ENCODE measurements at regions not wholly inside any gene's neighbourhood (a gene's known extent, or its start where the extent isn't known, plus 50 kb on each side); places are given as distances from the start of the nearest gene placed in this dataset.

DNA sequence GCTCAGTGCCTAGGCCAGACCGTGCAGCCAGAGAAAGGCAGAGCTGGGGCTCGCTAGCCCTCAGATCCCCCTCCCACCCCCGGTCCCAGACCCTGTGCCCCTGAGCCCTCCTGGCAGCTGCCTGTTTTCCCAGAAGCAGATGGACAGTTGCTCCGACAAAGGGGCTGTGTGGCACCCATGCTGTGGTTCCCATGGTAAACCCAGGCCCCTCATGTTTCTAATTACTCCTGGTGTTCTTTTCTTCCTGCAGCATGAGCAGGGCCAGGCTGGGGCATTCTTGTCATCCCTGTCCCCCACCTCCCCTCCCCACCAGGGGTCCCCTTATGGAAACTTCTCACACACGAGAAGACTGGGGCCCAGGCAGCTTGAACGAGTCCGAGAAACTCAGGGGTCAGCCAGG, 269.6 kb downstream of the HAUS1 start:
- TF ChIP-seq ZNF341 (tag by site-specific recombination; IDR thresholded peaks at IDR 0.05; ENCODE audit: low read depth): no peak
- TF ChIP-seq ZSCAN16 (tag by site-specific recombination; IDR thresholded peaks at IDR 0.05): no peak
- no peak for TF ChIP-seq BCL11A (tag by site-specific recombination; IDR thresholded peaks at IDR 0.05; ENCODE audit: low read depth)
- TF ChIP-seq HOXA7 (CRISPR knock-in tag; IDR thresholded peaks at IDR 0.05; ENCODE audit: borderline replicate concordance): no peak
- no peak overlapping the region for H3K27ac ChIP-seq (ENCODE audit: extremely low read depth, low read depth, low read length)
- H3K36me3 ChIP-seq (ENCODE audit: control insufficient read depth in 2 of 2, insufficient read depth in 1 of 2, low read length in 2 of 2): no peaks in the 10 kb centered on the region
- POLR2A ChIA-PET: no interaction called here
- H3K9me3 ChIP-seq (ENCODE audit: control insufficient read depth, insufficient read depth, low read depth, low read length): no peaks in the 10 kb centered on the region
- CTCF ChIA-PET: interaction anchor here (0.6 kb wide), 1 partner anchor 239 kb away, joined by 3 read pairs; no protein-coding TSS in a partner anchor
- no peaks in the 10 kb centered on the region for H3K4me1 ChIP-seq (ENCODE audit: control insufficient read depth, insufficient read depth, low read length)
- no peak overlapping the region for H3K4me3 ChIP-seq (ENCODE audit: low read depth, low read length)

DNA sequence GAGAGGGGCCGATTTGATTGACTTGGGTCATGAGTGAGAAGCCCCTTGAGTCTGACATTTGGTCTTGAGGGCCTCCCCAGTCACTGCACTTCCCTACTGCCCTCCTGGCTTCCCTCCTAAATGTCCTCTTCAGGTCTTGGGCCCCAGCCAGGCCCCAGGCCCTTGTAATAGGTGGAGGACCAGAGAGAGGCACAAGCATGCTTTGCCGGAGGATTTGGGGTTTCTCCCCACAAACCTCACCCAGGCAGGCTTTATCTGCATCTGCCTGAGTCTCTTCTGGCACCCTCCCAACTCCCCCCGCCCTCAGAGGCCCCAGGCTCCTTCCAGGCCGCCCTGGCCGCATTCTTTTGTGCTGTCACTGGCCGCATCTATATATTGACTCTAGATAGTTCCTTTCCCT, 270.7 kb downstream of the HAUS1 start:
- no peaks in the 10 kb centered on the region for H3K36me3 ChIP-seq (ENCODE audit: control insufficient read depth in 2 of 2, insufficient read depth in 1 of 2, low read length in 2 of 2)
- ChIA-PET POLR2A (no interaction called here), CTCF (no interaction called here)
- no peak for TF ChIP-seq ZFP37 (tag by site-specific recombination; IDR thresholded peaks at IDR 0.05)
- TF ChIP-seq SP3 (tag by site-specific recombination; IDR thresholded peaks at IDR 0.05): no peak
- TF ChIP-seq, protein P1, sequence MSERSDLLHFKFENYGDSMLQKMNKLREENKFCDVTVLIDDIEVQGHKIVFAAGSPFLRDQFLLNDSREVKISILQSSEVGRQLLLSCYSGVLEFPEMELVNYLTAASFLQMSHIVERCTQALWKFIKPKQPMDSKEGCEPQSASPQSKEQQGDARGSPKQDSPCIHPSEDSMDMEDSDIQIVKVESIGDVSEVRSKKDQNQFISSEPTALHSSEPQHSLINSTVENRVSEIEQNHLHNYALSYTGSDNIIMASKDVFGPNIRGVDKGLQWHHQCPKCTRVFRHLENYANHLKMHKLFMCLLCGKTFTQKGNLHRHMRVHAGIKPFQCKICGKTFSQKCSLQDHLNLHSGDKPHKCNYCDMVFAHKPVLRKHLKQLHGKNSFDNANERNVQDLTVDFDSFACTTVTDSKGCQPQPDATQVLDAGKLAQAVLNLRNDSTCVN (tag by site-specific recombination; optimal IDR thresholded peaks at IDR 0.05): no peak
- TF ChIP-seq ZNF266 (tag by site-specific recombination; IDR thresholded peaks at IDR 0.05; ENCODE audit: low read depth): no peak
- no peak for TF ChIP-seq ZNF223 (tag by site-specific recombination; IDR thresholded peaks at IDR 0.05)
- TF ChIP-seq, protein P2, sequence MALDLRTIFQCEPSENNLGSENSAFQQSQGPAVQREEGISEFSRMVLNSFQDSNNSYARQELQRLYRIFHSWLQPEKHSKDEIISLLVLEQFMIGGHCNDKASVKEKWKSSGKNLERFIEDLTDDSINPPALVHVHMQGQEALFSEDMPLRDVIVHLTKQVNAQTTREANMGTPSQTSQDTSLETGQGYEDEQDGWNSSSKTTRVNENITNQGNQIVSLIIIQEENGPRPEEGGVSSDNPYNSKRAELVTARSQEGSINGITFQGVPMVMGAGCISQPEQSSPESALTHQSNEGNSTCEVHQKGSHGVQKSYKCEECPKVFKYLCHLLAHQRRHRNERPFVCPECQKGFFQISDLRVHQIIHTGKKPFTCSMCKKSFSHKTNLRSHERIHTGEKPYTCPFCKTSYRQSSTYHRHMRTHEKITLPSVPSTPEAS (tag by site-specific recombination; IDR thresholded peaks at IDR 0.05): no peak
- no peak for TF ChIP-seq ZBTB21 (tag by site-specific recombination; IDR thresholded peaks at IDR 0.05)
- no peak for TF ChIP-seq SP2 (tag by site-specific recombination; IDR thresholded peaks at IDR 0.05)
- TF ChIP-seq ZNF366 (tag by site-specific recombination; conservative IDR thresholded peaks at IDR 0.05): no peak
- no peak for TF ChIP-seq OVOL3 (tag by site-specific recombination; IDR thresholded peaks at IDR 0.05)
- TF ChIP-seq ZNF292 (tag by site-specific recombination; IDR thresholded peaks at IDR 0.05; ENCODE audit: borderline replicate concordance, low read depth): no peak
- no peak for TF ChIP-seq ZNF623 (tag by site-specific recombination; IDR thresholded peaks at IDR 0.05)
- TF ChIP-seq, protein P3, sequence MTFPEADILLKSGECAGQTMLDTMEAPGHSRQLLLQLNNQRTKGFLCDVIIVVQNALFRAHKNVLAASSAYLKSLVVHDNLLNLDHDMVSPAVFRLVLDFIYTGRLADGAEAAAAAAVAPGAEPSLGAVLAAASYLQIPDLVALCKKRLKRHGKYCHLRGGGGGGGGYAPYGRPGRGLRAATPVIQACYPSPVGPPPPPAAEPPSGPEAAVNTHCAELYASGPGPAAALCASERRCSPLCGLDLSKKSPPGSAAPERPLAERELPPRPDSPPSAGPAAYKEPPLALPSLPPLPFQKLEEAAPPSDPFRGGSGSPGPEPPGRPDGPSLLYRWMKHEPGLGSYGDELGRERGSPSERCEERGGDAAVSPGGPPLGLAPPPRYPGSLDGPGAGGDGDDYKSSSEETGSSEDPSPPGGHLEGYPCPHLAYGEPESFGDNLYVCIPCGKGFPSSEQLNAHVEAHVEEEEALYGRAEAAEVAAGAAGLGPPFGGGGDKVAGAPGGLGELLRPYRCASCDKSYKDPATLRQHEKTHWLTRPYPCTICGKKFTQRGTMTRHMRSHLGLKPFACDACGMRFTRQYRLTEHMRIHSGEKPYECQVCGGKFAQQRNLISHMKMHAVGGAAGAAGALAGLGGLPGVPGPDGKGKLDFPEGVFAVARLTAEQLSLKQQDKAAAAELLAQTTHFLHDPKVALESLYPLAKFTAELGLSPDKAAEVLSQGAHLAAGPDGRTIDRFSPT (tag by site-specific recombination; IDR thresholded peaks at IDR 0.05): no peak
- TF ChIP-seq, protein P4, sequence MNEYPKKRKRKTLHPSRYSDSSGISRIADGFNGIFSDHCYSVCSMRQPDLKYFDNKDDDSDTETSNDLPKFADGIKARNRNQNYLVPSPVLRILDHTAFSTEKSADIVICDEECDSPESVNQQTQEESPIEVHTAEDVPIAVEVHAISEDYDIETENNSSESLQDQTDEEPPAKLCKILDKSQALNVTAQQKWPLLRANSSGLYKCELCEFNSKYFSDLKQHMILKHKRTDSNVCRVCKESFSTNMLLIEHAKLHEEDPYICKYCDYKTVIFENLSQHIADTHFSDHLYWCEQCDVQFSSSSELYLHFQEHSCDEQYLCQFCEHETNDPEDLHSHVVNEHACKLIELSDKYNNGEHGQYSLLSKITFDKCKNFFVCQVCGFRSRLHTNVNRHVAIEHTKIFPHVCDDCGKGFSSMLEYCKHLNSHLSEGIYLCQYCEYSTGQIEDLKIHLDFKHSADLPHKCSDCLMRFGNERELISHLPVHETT (tag by site-specific recombination; IDR thresholded peaks at IDR 0.05): no peak
- H3K9me3 ChIP-seq (ENCODE audit: control insufficient read depth, insufficient read depth, low read depth, low read length): no peaks in the 10 kb centered on the region
- no peak overlapping the region for H3K4me3 ChIP-seq (ENCODE audit: low read depth, low read length)
- H3K27ac ChIP-seq (ENCODE audit: extremely low read depth, low read depth, low read length): no peak overlapping the region
- H3K4me1 ChIP-seq (ENCODE audit: control insufficient read depth, insufficient read depth, low read length): no peaks in the 10 kb centered on the region
